ENCODE measurements at regions not wholly inside any gene's neighbourhood (a gene's known extent, or its start where the extent isn't known, plus 50 kb on each side); places are given as distances from the start of the nearest gene placed in this dataset.

DNA sequence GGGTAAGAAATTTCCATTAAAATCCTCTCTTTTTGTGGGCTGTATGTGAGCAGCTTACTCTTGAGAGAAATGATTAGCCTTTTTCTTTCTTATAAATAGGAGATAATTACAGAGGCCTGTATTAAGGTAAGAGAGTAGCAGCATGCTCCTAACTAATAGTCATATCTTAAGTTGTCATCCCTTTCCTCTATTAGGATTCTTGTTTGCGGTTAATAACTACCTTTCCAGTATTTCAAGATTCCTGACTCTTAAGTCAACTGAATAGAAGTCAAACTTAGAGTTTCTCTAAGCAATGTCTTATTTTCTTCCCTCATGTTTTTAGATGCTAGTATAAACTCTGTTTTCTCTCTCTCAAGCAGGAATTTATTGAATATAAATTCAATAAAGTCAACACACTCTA is 139.9 kb upstream of the GPRIN3 start:
- no peak for TF ChIP-seq EZH2 (IDR thresholded peaks at IDR 0.05; ENCODE audit: borderline replicate concordance, insufficient read depth, low read depth, low read length, poor library complexity, severe bottlenecking)
- TF ChIP-seq, protein P1, sequence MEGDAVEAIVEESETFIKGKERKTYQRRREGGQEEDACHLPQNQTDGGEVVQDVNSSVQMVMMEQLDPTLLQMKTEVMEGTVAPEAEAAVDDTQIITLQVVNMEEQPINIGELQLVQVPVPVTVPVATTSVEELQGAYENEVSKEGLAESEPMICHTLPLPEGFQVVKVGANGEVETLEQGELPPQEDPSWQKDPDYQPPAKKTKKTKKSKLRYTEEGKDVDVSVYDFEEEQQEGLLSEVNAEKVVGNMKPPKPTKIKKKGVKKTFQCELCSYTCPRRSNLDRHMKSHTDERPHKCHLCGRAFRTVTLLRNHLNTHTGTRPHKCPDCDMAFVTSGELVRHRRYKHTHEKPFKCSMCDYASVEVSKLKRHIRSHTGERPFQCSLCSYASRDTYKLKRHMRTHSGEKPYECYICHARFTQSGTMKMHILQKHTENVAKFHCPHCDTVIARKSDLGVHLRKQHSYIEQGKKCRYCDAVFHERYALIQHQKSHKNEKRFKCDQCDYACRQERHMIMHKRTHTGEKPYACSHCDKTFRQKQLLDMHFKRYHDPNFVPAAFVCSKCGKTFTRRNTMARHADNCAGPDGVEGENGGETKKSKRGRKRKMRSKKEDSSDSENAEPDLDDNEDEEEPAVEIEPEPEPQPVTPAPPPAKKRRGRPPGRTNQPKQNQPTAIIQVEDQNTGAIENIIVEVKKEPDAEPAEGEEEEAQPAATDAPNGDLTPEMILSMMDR (IDR thresholded peaks at IDR 0.05): no peak
